C4-2B (cell line): ENCODE measurements at regions not wholly inside any gene's neighbourhood (a gene's known extent, or its start where the extent isn't known, plus 50 kb on each side); places are given as distances from the start of the nearest gene placed in this dataset.

Source experiments
- H3K27ac ChIP-seq: fragments of 450-650 bp; 2 replicates; pipeline ENCODE4 v1.5.1; 2017
- CTCF ChIP-seq: fragments of 450-650 bp; conservative IDR thresholded peaks from 2 replicates; pipeline ENCODE4 v1.5.1; 2017; ENCODE audit warnings: mild to moderate bottlenecking
- ZFX ChIP-seq: fragments of 450-650 bp; IDR thresholded peaks from 2 replicates; pipeline ENCODE4 v1.6.1; 2017

GRCh38 chrX:114152130-114152529 lies 431.8 kb upstream of the HTR2C start:
- H3K27ac ChIP-seq, result no peak overlapping the region
- TF ChIP-seq ZFX (no peak), CTCF (no peak)

- no peak overlapping the region for H3K27ac ChIP-seq
- TF ChIP-seq CTCF (no peak), ZFX (no peak)
Measured at GRCh38 chrX:114134465-114134864, 449.4 kb upstream of the HTR2C start.

GRCh38 chrX:114127411-114128025 lies 456.4 kb upstream of the HTR2C start:
- no peak for TF ChIP-seq CTCF
- TF ChIP-seq ZFX, result no peak

DNA sequence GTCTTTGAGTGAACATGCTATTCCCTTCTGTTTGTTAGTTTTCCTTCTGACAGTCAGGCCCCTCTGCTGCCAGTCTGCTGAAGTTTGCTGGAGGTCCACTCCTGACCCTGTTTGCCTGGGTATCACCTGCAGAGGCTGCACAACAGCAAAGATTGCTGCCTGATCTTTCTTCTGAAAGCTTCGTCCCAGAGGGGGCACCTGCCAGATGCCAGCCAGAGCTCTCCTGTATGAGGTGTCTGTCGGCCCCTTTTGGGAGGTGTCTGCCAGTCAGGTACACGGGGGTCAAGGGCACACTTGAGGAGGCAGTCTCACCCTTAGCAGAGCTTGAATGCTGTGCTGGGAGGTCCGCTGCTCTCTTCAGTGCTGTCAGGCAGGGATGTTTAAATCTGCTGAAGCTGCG lies 456.9 kb upstream of the HTR2C start:
- TF ChIP-seq CTCF, result no peak
- H3K27ac ChIP-seq, result no peak overlapping the region

More at GRCh38 chrX:114127411-114128025, 456.4 kb upstream of the HTR2C start:
- H3K27ac ChIP-seq, result no peak overlapping the region

DNA sequence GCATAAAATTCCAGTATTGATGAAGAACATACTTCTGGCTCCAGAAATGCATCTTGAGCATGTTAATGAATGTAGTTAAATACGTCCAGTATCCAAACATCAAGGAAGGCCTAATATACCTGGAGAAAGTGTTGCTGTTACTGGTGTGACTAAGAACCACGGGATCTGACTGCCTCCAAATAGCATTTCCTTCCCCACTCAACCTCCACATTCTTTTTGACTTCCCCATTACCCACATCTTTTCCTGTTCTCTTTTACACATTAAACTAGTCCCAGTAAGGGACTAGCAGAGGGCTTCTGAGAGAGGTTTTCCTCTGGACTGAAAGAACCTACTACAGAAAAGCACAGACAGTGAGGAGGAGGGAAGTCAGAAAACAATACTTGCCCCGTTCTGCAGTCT lies 482.8 kb upstream of the HTR2C start:
- no peak overlapping the region for H3K27ac ChIP-seq
- TF ChIP-seq ZFX, result no peak
- TF ChIP-seq CTCF, result no peak

DNA sequence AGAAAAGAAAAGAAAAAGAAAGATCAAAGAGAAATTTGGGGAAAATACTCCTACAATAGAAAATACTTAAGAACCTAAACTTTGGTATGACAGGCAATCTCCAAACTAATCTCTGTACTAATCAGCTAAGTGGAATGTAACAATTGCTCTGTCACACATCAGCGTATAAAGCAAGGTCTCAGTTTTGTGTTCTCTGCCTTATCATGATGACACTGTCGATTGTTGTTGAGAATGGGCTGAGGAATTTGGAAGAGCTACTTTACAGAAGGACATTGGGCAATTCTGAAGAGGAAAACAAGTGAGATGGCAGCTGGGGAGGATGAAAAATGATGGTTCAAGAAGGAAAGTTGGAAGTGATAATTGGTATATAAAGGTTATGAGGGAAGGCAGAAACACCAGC lies 486.0 kb upstream of the HTR2C start:
- TF ChIP-seq ZFX, result no peak
- no peak for TF ChIP-seq CTCF

GRCh38 chrX:114097427-114097826 lies 486.5 kb upstream of the HTR2C start:
- H3K27ac ChIP-seq, result no peak overlapping the region
- TF ChIP-seq ZFX, result no peak
- TF ChIP-seq CTCF, result no peak

More for the DNA sequence above, 486.0 kb upstream of the HTR2C start:
- no peak overlapping the region for H3K27ac ChIP-seq
